ENCODE measurements at regions not wholly inside any gene's neighbourhood (a gene's known extent, or its start where the extent isn't known, plus 50 kb on each side); places are given as distances from the start of the nearest gene placed in this dataset.

GRCh38 chr15:96102631-96103030 is 227.9 kb upstream of the NR2F2 start:
- H3K4me3 ChIP-seq (ENCODE audit: low read depth in 2 of 2, low read length in 1 of 2) = no peak overlapping the region
- no peaks in the 10 kb centered on the region for H3K9me3 ChIP-seq
- H3K4me1 ChIP-seq (ENCODE audit: control insufficient read depth in 1 of 2, insufficient read depth in 2 of 2, low read depth in 1 of 2, low read length in 1 of 2) = no peaks in the 10 kb centered on the region
- H4K20me1 ChIP-seq (ENCODE audit: insufficient read depth) = no peaks in the 10 kb centered on the region
- CTCF ChIA-PET = no interaction called here
- no peaks in the 10 kb centered on the region for H3F3A ChIP-seq (replicated peaks; ENCODE audit: insufficient read depth)
- H3K9me2 ChIP-seq = no peaks in the 10 kb centered on the region
- POLR2A ChIA-PET = no interaction called here
- no peaks in the 10 kb centered on the region for H3K79me2 ChIP-seq (ENCODE audit: insufficient read depth)
- no peaks in the 10 kb centered on the region for H3K27me3 ChIP-seq (ENCODE audit: insufficient read depth)
- no peak overlapping the region for H2AFZ ChIP-seq (ENCODE audit: low read depth)
- 16% methylated on average over 6 of the region's 6 CpGs for WGBS (ENCODE audit: low lambda C conversion rate)
- no peak overlapping the region for H3K4me2 ChIP-seq
- H3K36me3 ChIP-seq (replicated peaks in 1 of 2; ENCODE audit: control insufficient read depth in 1 of 2, insufficient read depth in 2 of 2, low read length in 1 of 2) = no peaks in the 10 kb centered on the region
- DNase-seq = no peak
- no peak for TF ChIP-seq ELF1 (IDR thresholded peaks at IDR 0.05)
- TF ChIP-seq MAX (IDR thresholded peaks at IDR 0.05; ENCODE audit: low read depth) = no peak
- no peak for TF ChIP-seq MEF2A (IDR thresholded peaks at IDR 0.05; ENCODE audit: borderline replicate concordance, low read depth)
- no peak for TF ChIP-seq NFIC (IDR thresholded peaks at IDR 0.05; ENCODE audit: borderline replicate concordance)
- TF ChIP-seq FOXM1 (IDR thresholded peaks at IDR 0.05; ENCODE audit: low read depth) = no peak
- TF ChIP-seq GATA2 (CRISPR knock-in tag; IDR thresholded peaks at IDR 0.05) = no peak
- TF ChIP-seq POLR2AphosphoS5 (IDR thresholded peaks at IDR 0.05; ENCODE audit: low read depth, low read length) = no peak
- H3K9ac ChIP-seq = no peak overlapping the region
- no peak overlapping the region for H3K27ac ChIP-seq (ENCODE audit: low read depth in 2 of 2, low read length in 1 of 2)

- CTCF ChIA-PET = no interaction called here
- no peak for DNase-seq
- no peaks in the 10 kb centered on the region for H3K27me3 ChIP-seq (ENCODE audit: insufficient read depth)
- no peaks in the 10 kb centered on the region for H3K9me3 ChIP-seq
- no peak overlapping the region for H3K4me3 ChIP-seq (ENCODE audit: low read depth in 2 of 2, low read length in 1 of 2)
- POLR2A ChIA-PET = no interaction called here
- TF ChIP-seq NRF1 (IDR thresholded peaks at IDR 0.05; ENCODE audit: low read depth, low read length) = no peak
- no peaks in the 10 kb centered on the region for H3K9me2 ChIP-seq
- no peak overlapping the region for H3K27ac ChIP-seq (ENCODE audit: low read depth in 2 of 2, low read length in 1 of 2)
- H3K36me3 ChIP-seq (replicated peaks in 1 of 2; ENCODE audit: control insufficient read depth in 1 of 2, insufficient read depth in 2 of 2, low read length in 1 of 2) = no peaks in the 10 kb centered on the region
- no peak overlapping the region for H2AFZ ChIP-seq (ENCODE audit: low read depth)
- no peaks in the 10 kb centered on the region for H3K79me2 ChIP-seq (ENCODE audit: insufficient read depth)
- WGBS (ENCODE audit: low lambda C conversion rate) = 0% methylated on average over 1 of the region's 1 CpG
- H4K20me1 ChIP-seq (ENCODE audit: insufficient read depth) = no peaks in the 10 kb centered on the region
- H3K4me2 ChIP-seq = no peak overlapping the region
- no peaks in the 10 kb centered on the region for H3K4me1 ChIP-seq (ENCODE audit: control insufficient read depth in 1 of 2, insufficient read depth in 2 of 2, low read depth in 1 of 2, low read length in 1 of 2)
- no peaks in the 10 kb centered on the region for H3F3A ChIP-seq (replicated peaks; ENCODE audit: insufficient read depth)
- no peak overlapping the region for H3K9ac ChIP-seq
These were observed 224.3 kb upstream of the NR2F2 start for GRCh38 chr15:96106181-96106580.

GRCh38 chr15:96106628-96107027 is 223.9 kb upstream of the NR2F2 start:
- H3K36me3 ChIP-seq (replicated peaks in 1 of 2; ENCODE audit: control insufficient read depth in 1 of 2, insufficient read depth in 2 of 2, low read length in 1 of 2) = no peaks in the 10 kb centered on the region
- POLR2A ChIA-PET = no interaction called here
- no peaks in the 10 kb centered on the region for H3F3A ChIP-seq (replicated peaks; ENCODE audit: insufficient read depth)
- no peak overlapping the region for H3K4me2 ChIP-seq
- H3K9me3 ChIP-seq = no peaks in the 10 kb centered on the region
- no peaks in the 10 kb centered on the region for H3K27me3 ChIP-seq (ENCODE audit: insufficient read depth)
- CTCF ChIA-PET = no interaction called here
- H3K27ac ChIP-seq (ENCODE audit: low read depth in 2 of 2, low read length in 1 of 2) = no peak overlapping the region
- H3K4me3 ChIP-seq (ENCODE audit: low read depth in 2 of 2, low read length in 1 of 2) = no peak overlapping the region
- H3K79me2 ChIP-seq (ENCODE audit: insufficient read depth) = no peaks in the 10 kb centered on the region
- TF ChIP-seq CHD2 (IDR thresholded peaks at IDR 0.05; ENCODE audit: low read length, partially characterized antibody) (no peak), MEF2A (IDR thresholded peaks at IDR 0.05; ENCODE audit: borderline replicate concordance, low read depth) (no peak), GABPA (IDR thresholded peaks at IDR 0.05; ENCODE audit: low read depth) (no peak), RAD21 (IDR thresholded peaks at IDR 0.05; ENCODE audit: low read length) (no peak), SMC3 (IDR thresholded peaks at IDR 0.05; ENCODE audit: low read depth, low read length) (no peak), PBX3 (IDR thresholded peaks at IDR 0.05) (no peak), USF2 (IDR thresholded peaks at IDR 0.05; ENCODE audit: borderline replicate concordance, low read depth, low read length) (no peak), FOXM1 (IDR thresholded peaks at IDR 0.05; ENCODE audit: low read depth) (no peak), CTCF (IDR thresholded peaks at IDR 0.05) (no peak), MXI1 (IDR thresholded peaks at IDR 0.05; ENCODE audit: low read depth, low read length) (no peak), NRF1 (IDR thresholded peaks at IDR 0.05; ENCODE audit: low read depth, low read length) (no peak), JUND (IDR thresholded peaks at IDR 0.05) (no peak)
- no peaks in the 10 kb centered on the region for H3K9me2 ChIP-seq
- no peak overlapping the region for H3K9ac ChIP-seq
- no peaks in the 10 kb centered on the region for H4K20me1 ChIP-seq (ENCODE audit: insufficient read depth)
- DNase-seq = no peak
- no peak overlapping the region for H2AFZ ChIP-seq (ENCODE audit: low read depth)
- WGBS (ENCODE audit: low lambda C conversion rate) = 22% methylated on average over 5 of the region's 5 CpGs
- H3K4me1 ChIP-seq (ENCODE audit: control insufficient read depth in 1 of 2, insufficient read depth in 2 of 2, low read depth in 1 of 2, low read length in 1 of 2) = no peaks in the 10 kb centered on the region
